Posterior vena cava (tissue), 2 donors: ENCODE measurements at regions not wholly inside any gene's neighbourhood (a gene's known extent, or its start where the extent isn't known, plus 50 kb on each side); places are given as distances from the start of the nearest gene placed in this dataset.
"Not testable (repeated sequence)": the region's sequence is repeated elsewhere in the genome, so short reads cannot be mapped to it uniquely, and the experiment has no call there.

Experiments used
- DNase-seq: peaks from one replicate; pipeline ENCODE4 v3.0.0-alpha.2; 2020; ENCODE audit warnings: low spot score
- intact Hi-C, 2 donors: fragments of 100-400 bp; cut with DNase I; formaldehyde crosslinking; loops; one replicate each; pipeline versions ENCODE4 v1.14.1 to v1.14.2; 2022 to 2023
- donor health status: DM: yes; HTN: yes; CAD: no.
- donor health status: DM: yes; HTN: yes; CAD: no.

- intact Hi-C loops, result no loop called here
- DNase-seq, result no peak
Observed at GRCh38 chr18:22063102-22063501, 106.3 kb upstream of the GATA6 start.

GRCh38 chr18:22063672-22064071 is 105.7 kb upstream of the GATA6 start:
- intact Hi-C loops, result no loop called here
- no peak for DNase-seq

GRCh38 chr18:22064581-22064980 is 104.8 kb upstream of the GATA6 start:
- intact Hi-C loops, result no loop called here

GRCh38 chr18:22065311-22065710 is 104.1 kb upstream of the GATA6 start:
- DNase-seq, result no peak
- intact Hi-C loops, result no loop called here

More at GRCh38 chr18:22064581-22064980, 104.8 kb upstream of the GATA6 start:
- DNase-seq, result no peak

GRCh38 chr18:22066083-22066485 is 103.3 kb upstream of the GATA6 start:
- intact Hi-C loops, result no loop called here
- no peak for DNase-seq

- intact Hi-C loops, result no loop called here
- no peak for DNase-seq
Observed at GRCh38 chr18:22067109-22067508, 102.3 kb upstream of the GATA6 start.

- intact Hi-C loops, result no loop called here
- DNase-seq, result no peak
Observed at GRCh38 chr18:22067682-22068081, 101.7 kb upstream of the GATA6 start.

- intact Hi-C loops, DNase-seq: not testable (repeated sequence)
Observed at GRCh38 chr18:22068784-22069183, 100.6 kb upstream of the GATA6 start.

- intact Hi-C loops, result no loop called here
Observed at GRCh38 chr18:22069916-22070315, 99.5 kb upstream of the GATA6 start.

GRCh38 chr18:22073411-22073810 is 96.0 kb upstream of the GATA6 start:
- intact Hi-C loops, result no loop called here
- no peak for DNase-seq

More at GRCh38 chr18:22069916-22070315, 99.5 kb upstream of the GATA6 start:
- DNase-seq, result no peak

- DNase-seq, result no peak
- intact Hi-C loops, result no loop called here
Observed at GRCh38 chr18:22074282-22075070, 94.9 kb upstream of the GATA6 start.

- intact Hi-C loops, result no loop called here
- no peak for DNase-seq
Observed at GRCh38 chr18:22080035-22080434, 89.4 kb upstream of the GATA6 start.

- intact Hi-C loops, result no loop called here
- DNase-seq, result no peak
Observed at GRCh38 chr18:22082408-22082807, 87.0 kb upstream of the GATA6 start.

- no peak for DNase-seq
- intact Hi-C loops, result no loop called here
Observed at GRCh38 chr18:22084547-22084946, 84.8 kb upstream of the GATA6 start.

GRCh38 chr18:22086973-22087372 is 82.4 kb upstream of the GATA6 start:
- no peak for DNase-seq
- intact Hi-C loops, result no loop called here

- DNase-seq, result no peak
- intact Hi-C loops, result no loop called here
Observed at GRCh38 chr18:22088029-22088428, 81.4 kb upstream of the GATA6 start.

GRCh38 chr18:22088996-22089640 is 80.3 kb upstream of the GATA6 start:
- intact Hi-C loops, result no loop called here
- no peak for DNase-seq

- intact Hi-C loops, result no loop called here
- DNase-seq, result no peak
Observed at GRCh38 chr18:22091341-22091740, 78.0 kb upstream of the GATA6 start.

GRCh38 chr18:22093731-22094357 is 75.5 kb upstream of the GATA6 start:
- intact Hi-C loops, result no loop called here

GRCh38 chr18:22094358-22094734 is 75.0 kb upstream of the GATA6 start:
- DNase-seq, result no peak
- intact Hi-C loops, result no loop called here

More at GRCh38 chr18:22093731-22094357, 75.5 kb upstream of the GATA6 start:
- DNase-seq, result no peak
